Astrocyte (in vitro differentiated cells and primary cell): ENCODE measurements at regions not wholly inside any gene's neighbourhood (a gene's known extent, or its start where the extent isn't known, plus 50 kb on each side); places are given as distances from the start of the nearest gene placed in this dataset.

Experiments used
- DNase-seq: peaks from one replicate; pipeline ENCODE4 v3.0.0-alpha.2; 2010; ENCODE audit warnings: low read depth
- FAIRE-seq: peaks from 2 replicates; lab custom pipeline; 2011; peaks lifted over from hg19 to GRCh38; lab: Jason Lieb, UNC
- H2AFZ ChIP-seq: 2 replicates; pipeline ENCODE4 v1.6.0; 2012; ENCODE audit warnings: low read depth, low read length, inconsistent platforms
- H3K27ac ChIP-seq: 2 replicates; pipeline ENCODE4 v1.5.1; 2011; ENCODE audit warnings: low read depth, low read length, inconsistent platforms
- H3K27me3 ChIP-seq: 2 replicates; pipeline ENCODE4 v1.6.0; 2011; ENCODE audit warnings: low read length, inconsistent platforms; ENCODE audit not compliant: insufficient read depth
- H3K36me3 ChIP-seq: 2 replicates; pipeline ENCODE4 v1.5.1; 2011; ENCODE audit warnings: low read length, inconsistent platforms; ENCODE audit not compliant: insufficient read depth
- H3K4me1 ChIP-seq: 2 replicates; pipeline ENCODE4 v1.5.1; 2011; ENCODE audit warnings: low read length, inconsistent platforms; ENCODE audit not compliant: insufficient read depth
- H3K4me2 ChIP-seq: 2 replicates; pipeline ENCODE4 v1.6.0; 2012; ENCODE audit warnings: low read length, inconsistent platforms
- H3K4me3 ChIP-seq: 2 replicates; pipeline ENCODE4 v1.5.1; 2011; ENCODE audit warnings: low read depth, mild to moderate bottlenecking, low read length, inconsistent platforms; ENCODE audit not compliant: insufficient read depth
- H3K79me2 ChIP-seq: 2 replicates; pipeline ENCODE4 v1.6.0; 2012; ENCODE audit warnings: mild to moderate bottlenecking, low read length, inconsistent platforms; ENCODE audit not compliant: insufficient read depth
- H3K9ac ChIP-seq: 2 replicates; pipeline ENCODE4 v1.6.0; 2012; ENCODE audit warnings: mild to moderate bottlenecking, low read length, inconsistent platforms
- H3K9me3 ChIP-seq: 2 replicates; pipeline ENCODE4 v1.5.1; 2012; ENCODE audit warnings: low read depth, mild to moderate bottlenecking, low read length, inconsistent platforms; ENCODE audit not compliant: insufficient read depth
- H4K20me1 ChIP-seq: 2 replicates; pipeline ENCODE4 v1.6.0; 2012; ENCODE audit warnings: low read length, inconsistent platforms; ENCODE audit not compliant: insufficient read depth
- H3K27ac Mint-ChIP-seq: one replicate; pipeline ENCODE4 v1.8.0; 2021; ENCODE audit warnings: mild to moderate bottlenecking, mixed read lengths; ENCODE audit not compliant: unreplicated experiment
- H3K27me3 Mint-ChIP-seq: one replicate; pipeline ENCODE4 v1.8.0; 2021; ENCODE audit warnings: low read depth, mixed read lengths; ENCODE audit not compliant: unreplicated experiment
- H3K36me3 Mint-ChIP-seq: one replicate; pipeline ENCODE4 v1.8.0; 2021; ENCODE audit warnings: low read depth, mixed read lengths; ENCODE audit not compliant: unreplicated experiment
- H3K4me1 Mint-ChIP-seq: one replicate; pipeline ENCODE4 v1.8.0; 2021; ENCODE audit warnings: low read depth, mixed read lengths; ENCODE audit not compliant: unreplicated experiment
- H3K4me3 Mint-ChIP-seq: one replicate; pipeline ENCODE4 v1.8.0; 2021; ENCODE audit warnings: mild to moderate bottlenecking, moderate library complexity, mixed read lengths; ENCODE audit not compliant: unreplicated experiment
- H3K9me3 Mint-ChIP-seq: one replicate; pipeline ENCODE4 v1.8.0; 2021; ENCODE audit warnings: mild to moderate bottlenecking, mixed read lengths; ENCODE audit not compliant: unreplicated experiment
- CTCF ChIP-seq: IDR thresholded peaks from 2 replicates; pipeline ENCODE4 v1.5.1; 2011; ENCODE audit warnings: low read depth, mild to moderate bottlenecking, inconsistent platforms, low read length, moderate library complexity; ENCODE audit not compliant: insufficient read depth
- EZH2 ChIP-seq: IDR thresholded peaks from 2 replicates; pipeline ENCODE4 v1.6.1; 2012; ENCODE audit warnings: mild to moderate bottlenecking, low read length, inconsistent platforms; ENCODE audit not compliant: insufficient read depth

GRCh38 chr1:115172270-115172669, 83.0 kb upstream of the TSPAN2 start:
- H3K4me2 ChIP-seq, result no peak overlapping the region
- Mint-ChIP-seq H3K27ac (no peak overlapping the region), H3K36me3 (no peaks in the 10 kb centered on the region), H3K9me3 (peaks cover 15% of the 10 kb centered on the region), H3K4me1 (peaks cover 35% of the 10 kb centered on the region), H3K27me3 (no peaks in the 10 kb centered on the region), H3K4me3 (no peak overlapping the region)
- H3K27ac ChIP-seq, result no peak overlapping the region
- TF ChIP-seq CTCF (no peak), EZH2 (no peak)
- H3K9me3 ChIP-seq, result no peaks in the 10 kb centered on the region
- H3K9ac ChIP-seq, result no peak overlapping the region
- H3K4me3 ChIP-seq, result no peak overlapping the region
- FAIRE-seq, result no peak
- H2AFZ ChIP-seq, result no peak overlapping the region
- H3K4me1 ChIP-seq, result peaks cover 10% of the 10 kb centered on the region
- no peaks in the 10 kb centered on the region for H3K79me2 ChIP-seq
- no peak for DNase-seq
- H4K20me1 ChIP-seq, result no peaks in the 10 kb centered on the region
- no peaks in the 10 kb centered on the region for H3K27me3 ChIP-seq
- no peaks in the 10 kb centered on the region for H3K36me3 ChIP-seq

- H3K27me3 ChIP-seq, result no peaks in the 10 kb centered on the region
- H3K4me2 ChIP-seq, result no peak overlapping the region
- H4K20me1 ChIP-seq, result no peaks in the 10 kb centered on the region
- H3K9me3 Mint-ChIP-seq, result peaks cover 15% of the 10 kb centered on the region
- no peak overlapping the region for H2AFZ ChIP-seq
- H3K27me3 Mint-ChIP-seq, result no peaks in the 10 kb centered on the region
- H3K4me1 ChIP-seq, result peaks cover 16% of the 10 kb centered on the region
- H3K79me2 ChIP-seq, result no peaks in the 10 kb centered on the region
- no peaks in the 10 kb centered on the region for H3K36me3 ChIP-seq
- H3K4me3 Mint-ChIP-seq, result no peak overlapping the region
- DNase-seq (peak; percentile 75), FAIRE-seq (peak; percentile 67)
- no peak overlapping the region for H3K27ac ChIP-seq
- H3K36me3 Mint-ChIP-seq, result no peaks in the 10 kb centered on the region
- no peak overlapping the region for H3K27ac Mint-ChIP-seq
- TF ChIP-seq EZH2 (no peak), CTCF (no peak)
- H3K9me3 ChIP-seq, result no peaks in the 10 kb centered on the region
- no peak overlapping the region for H3K9ac ChIP-seq
- H3K4me1 Mint-ChIP-seq, result peaks cover 44% of the 10 kb centered on the region
- no peak overlapping the region for H3K4me3 ChIP-seq
Measured at GRCh38 chr1:115170961-115171392, 81.7 kb upstream of the TSPAN2 start.

- DNase-seq (no peak), FAIRE-seq (no peak)
- no peaks in the 10 kb centered on the region for H3K27me3 ChIP-seq
- H3K9me3 ChIP-seq, result no peaks in the 10 kb centered on the region
- Mint-ChIP-seq H3K36me3 (no peaks in the 10 kb centered on the region), H3K27ac (peak overlapping the region; percentile 97), H3K4me3 (no peak overlapping the region), H3K4me1 (peaks cover 44% of the 10 kb centered on the region), H3K27me3 (no peaks in the 10 kb centered on the region), H3K9me3 (peaks cover 15% of the 10 kb centered on the region)
- no peaks in the 10 kb centered on the region for H3K36me3 ChIP-seq
- H2AFZ ChIP-seq, result no peak overlapping the region
- H3K4me1 ChIP-seq, result peaks cover 16% of the 10 kb centered on the region
- no peaks in the 10 kb centered on the region for H3K79me2 ChIP-seq
- no peaks in the 10 kb centered on the region for H4K20me1 ChIP-seq
- no peak overlapping the region for H3K9ac ChIP-seq
- no peak overlapping the region for H3K27ac ChIP-seq
- no peak overlapping the region for H3K4me3 ChIP-seq
- no peak for TF ChIP-seq EZH2
- no peak overlapping the region for H3K4me2 ChIP-seq
Measured at GRCh38 chr1:115170377-115170776, 81.1 kb upstream of the TSPAN2 start.
